ENCODE measurements at regions not wholly inside any gene's neighbourhood (a gene's known extent, or its start where the extent isn't known, plus 50 kb on each side); places are given as distances from the start of the nearest gene placed in this dataset.

DNA sequence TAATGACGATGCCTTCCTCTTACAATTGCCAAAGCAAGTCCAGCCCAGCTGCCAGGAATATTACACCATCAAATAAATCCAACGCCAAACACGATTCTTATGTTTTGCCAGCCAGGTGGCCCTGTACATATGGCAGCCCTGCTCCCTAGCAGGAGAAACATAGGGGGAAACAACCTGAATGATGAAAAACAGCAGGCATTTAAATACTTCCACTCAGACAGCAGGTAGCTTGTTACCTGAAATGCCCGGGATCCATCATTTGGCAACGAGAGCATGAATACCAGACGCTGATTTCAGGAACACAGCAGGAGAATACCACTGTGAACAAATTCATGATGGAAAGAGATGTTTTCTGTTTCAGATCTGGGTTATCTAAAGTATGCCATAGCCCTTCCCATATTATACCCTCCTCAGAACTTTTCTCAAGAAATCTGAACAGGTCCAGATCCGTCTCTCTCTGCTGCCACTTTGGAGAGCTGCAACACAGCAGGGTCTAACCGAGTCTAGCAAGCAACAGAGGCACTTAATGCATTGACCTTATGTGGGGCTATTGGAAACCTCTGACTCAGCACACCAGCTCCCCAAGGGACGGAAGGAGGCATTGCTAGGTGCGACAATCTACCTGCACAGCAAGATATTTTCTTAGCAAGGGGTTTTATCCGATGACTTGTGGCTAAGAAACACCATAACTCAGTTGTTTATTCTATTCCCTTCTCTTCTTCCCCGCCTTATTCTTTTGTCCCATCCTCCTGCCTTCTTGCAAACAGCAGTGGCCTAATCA is 166.3 kb downstream of the BARHL2 start:
- TF ChIP-seq, protein P1, sequence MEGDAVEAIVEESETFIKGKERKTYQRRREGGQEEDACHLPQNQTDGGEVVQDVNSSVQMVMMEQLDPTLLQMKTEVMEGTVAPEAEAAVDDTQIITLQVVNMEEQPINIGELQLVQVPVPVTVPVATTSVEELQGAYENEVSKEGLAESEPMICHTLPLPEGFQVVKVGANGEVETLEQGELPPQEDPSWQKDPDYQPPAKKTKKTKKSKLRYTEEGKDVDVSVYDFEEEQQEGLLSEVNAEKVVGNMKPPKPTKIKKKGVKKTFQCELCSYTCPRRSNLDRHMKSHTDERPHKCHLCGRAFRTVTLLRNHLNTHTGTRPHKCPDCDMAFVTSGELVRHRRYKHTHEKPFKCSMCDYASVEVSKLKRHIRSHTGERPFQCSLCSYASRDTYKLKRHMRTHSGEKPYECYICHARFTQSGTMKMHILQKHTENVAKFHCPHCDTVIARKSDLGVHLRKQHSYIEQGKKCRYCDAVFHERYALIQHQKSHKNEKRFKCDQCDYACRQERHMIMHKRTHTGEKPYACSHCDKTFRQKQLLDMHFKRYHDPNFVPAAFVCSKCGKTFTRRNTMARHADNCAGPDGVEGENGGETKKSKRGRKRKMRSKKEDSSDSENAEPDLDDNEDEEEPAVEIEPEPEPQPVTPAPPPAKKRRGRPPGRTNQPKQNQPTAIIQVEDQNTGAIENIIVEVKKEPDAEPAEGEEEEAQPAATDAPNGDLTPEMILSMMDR (IDR thresholded peaks at IDR 0.05): no peak
- TF ChIP-seq POLR2AphosphoS5 (IDR thresholded peaks at IDR 0.05): no peak
- TF ChIP-seq EP300 (IDR thresholded peaks at IDR 0.05): no peak
